GM23338 (cell line): ENCODE measurements at regions not wholly inside any gene's neighbourhood (a gene's known extent, or its start where the extent isn't known, plus 50 kb on each side); places are given as distances from the start of the nearest gene placed in this dataset.

Source experiments
- CREB1 ChIP-seq: fragments of 250-450 bp; sonication (Bioruptor Pico); IDR thresholded peaks from 2 replicates; pipeline ENCODE4 v1.5.0; 2020; ENCODE audit warnings: low read depth, mild to moderate bottlenecking, moderate library complexity
- EZH2 ChIP-seq: fragments of 200-600 bp; sonication (generic); IDR thresholded peaks from one replicate; pipeline ENCODE4 v1.8.0; 2017; ENCODE audit warnings: antibody characterized with exemption, mild to moderate bottlenecking, low read depth; ENCODE audit not compliant: unreplicated experiment
- EZH2phosphoT487 ChIP-seq: fragments of 200-600 bp; sonication (generic); IDR thresholded peaks from one replicate; pipeline ENCODE4 v1.8.1; 2018; ENCODE audit warnings: antibody characterized with exemption; ENCODE audit not compliant: unreplicated experiment
- JUNB ChIP-seq: IDR thresholded peaks from one replicate; pipeline ENCODE4 v1.6.1; 2016; ENCODE audit warnings: antibody characterized with exemption; ENCODE audit not compliant: unreplicated experiment
- POLR2AphosphoS5 ChIP-seq: IDR thresholded peaks from 2 replicates; pipeline ENCODE4 v1.6.1; 2016; ENCODE audit warnings: antibody characterized with exemption, low read depth
- STAT1 ChIP-seq: IDR thresholded peaks from one replicate; pipeline ENCODE4 v1.6.1; 2016; ENCODE audit warnings: antibody characterized with exemption; ENCODE audit not compliant: unreplicated experiment
- ZNF331 ChIP-seq: fragments of 250-450 bp; sonication (Bioruptor Pico); IDR thresholded peaks from 2 replicates; pipeline ENCODE4 v1.5.0; 2020; ENCODE audit warnings: low read depth, mild to moderate bottlenecking, moderate library complexity
- TF ChIP-seq, protein P1 (sequence below): IDR thresholded peaks from 2 replicates; pipeline ENCODE4 v1.6.1; 2016; ENCODE audit warnings: antibody characterized with exemption
- TF ChIP-seq, protein P2 (sequence below), 2 experiments: fragments of 200-600 bp in 1 of 2; sonication (generic) in 1 of 2; conservative IDR thresholded peaks; 2 replicates each; pipeline versions ENCODE4 v1.5.1 to v1.6.1; 2016 to 2017; ENCODE audit warnings: antibody characterized with exemption in 2 of 2, low read depth in 2 of 2, mild to moderate bottlenecking in 2 of 2, moderate library complexity in 1 of 2
- TF ChIP-seq, protein P3 (sequence below): IDR thresholded peaks from one replicate; pipeline ENCODE4 v1.6.1; 2018; ENCODE audit warnings: antibody characterized with exemption; ENCODE audit not compliant: unreplicated experiment

DNA sequence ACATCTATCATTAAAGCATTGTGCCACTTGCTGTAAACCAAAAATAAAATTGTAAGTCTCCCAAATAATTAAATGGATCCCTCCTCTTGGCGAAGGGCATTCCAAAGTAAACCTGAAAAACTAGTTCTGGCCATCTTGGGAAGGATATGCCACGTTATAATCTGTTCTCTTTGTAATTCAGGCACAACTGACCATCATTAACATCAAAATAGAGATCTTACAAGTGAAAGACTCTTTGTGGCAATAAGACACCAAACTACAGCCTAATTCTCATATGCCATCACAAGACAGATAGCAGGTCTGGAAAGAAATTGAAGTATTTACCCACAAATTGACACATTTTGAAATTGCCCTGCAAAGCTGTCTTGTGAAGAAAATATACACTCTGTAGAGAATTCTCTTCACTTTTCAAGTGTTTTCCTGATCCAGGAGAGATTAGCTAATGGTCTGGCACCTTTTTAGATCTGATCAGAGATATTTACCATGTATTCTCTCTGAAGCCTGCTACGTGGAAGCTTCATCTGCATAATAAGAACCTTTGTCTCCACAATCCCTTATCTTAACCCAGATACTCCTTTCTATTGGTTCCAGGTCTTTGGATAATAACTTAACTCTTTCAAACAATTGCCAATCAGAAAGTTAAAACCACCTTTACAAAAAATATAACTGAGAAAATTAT, 630.4 kb upstream of the CCDC179 start:
- TF ChIP-seq, protein P1, sequence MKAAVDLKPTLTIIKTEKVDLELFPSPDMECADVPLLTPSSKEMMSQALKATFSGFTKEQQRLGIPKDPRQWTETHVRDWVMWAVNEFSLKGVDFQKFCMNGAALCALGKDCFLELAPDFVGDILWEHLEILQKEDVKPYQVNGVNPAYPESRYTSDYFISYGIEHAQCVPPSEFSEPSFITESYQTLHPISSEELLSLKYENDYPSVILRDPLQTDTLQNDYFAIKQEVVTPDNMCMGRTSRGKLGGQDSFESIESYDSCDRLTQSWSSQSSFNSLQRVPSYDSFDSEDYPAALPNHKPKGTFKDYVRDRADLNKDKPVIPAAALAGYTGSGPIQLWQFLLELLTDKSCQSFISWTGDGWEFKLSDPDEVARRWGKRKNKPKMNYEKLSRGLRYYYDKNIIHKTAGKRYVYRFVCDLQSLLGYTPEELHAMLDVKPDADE: no peak
- TF ChIP-seq, protein P2, sequence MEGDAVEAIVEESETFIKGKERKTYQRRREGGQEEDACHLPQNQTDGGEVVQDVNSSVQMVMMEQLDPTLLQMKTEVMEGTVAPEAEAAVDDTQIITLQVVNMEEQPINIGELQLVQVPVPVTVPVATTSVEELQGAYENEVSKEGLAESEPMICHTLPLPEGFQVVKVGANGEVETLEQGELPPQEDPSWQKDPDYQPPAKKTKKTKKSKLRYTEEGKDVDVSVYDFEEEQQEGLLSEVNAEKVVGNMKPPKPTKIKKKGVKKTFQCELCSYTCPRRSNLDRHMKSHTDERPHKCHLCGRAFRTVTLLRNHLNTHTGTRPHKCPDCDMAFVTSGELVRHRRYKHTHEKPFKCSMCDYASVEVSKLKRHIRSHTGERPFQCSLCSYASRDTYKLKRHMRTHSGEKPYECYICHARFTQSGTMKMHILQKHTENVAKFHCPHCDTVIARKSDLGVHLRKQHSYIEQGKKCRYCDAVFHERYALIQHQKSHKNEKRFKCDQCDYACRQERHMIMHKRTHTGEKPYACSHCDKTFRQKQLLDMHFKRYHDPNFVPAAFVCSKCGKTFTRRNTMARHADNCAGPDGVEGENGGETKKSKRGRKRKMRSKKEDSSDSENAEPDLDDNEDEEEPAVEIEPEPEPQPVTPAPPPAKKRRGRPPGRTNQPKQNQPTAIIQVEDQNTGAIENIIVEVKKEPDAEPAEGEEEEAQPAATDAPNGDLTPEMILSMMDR (conservative IDR thresholded peaks at IDR 0.05; ENCODE audit: low read depth in 2 of 2): no peak
- no peak for TF ChIP-seq POLR2AphosphoS5
- no peak for TF ChIP-seq EZH2
- no peak for TF ChIP-seq JUNB
- TF ChIP-seq, protein P3, sequence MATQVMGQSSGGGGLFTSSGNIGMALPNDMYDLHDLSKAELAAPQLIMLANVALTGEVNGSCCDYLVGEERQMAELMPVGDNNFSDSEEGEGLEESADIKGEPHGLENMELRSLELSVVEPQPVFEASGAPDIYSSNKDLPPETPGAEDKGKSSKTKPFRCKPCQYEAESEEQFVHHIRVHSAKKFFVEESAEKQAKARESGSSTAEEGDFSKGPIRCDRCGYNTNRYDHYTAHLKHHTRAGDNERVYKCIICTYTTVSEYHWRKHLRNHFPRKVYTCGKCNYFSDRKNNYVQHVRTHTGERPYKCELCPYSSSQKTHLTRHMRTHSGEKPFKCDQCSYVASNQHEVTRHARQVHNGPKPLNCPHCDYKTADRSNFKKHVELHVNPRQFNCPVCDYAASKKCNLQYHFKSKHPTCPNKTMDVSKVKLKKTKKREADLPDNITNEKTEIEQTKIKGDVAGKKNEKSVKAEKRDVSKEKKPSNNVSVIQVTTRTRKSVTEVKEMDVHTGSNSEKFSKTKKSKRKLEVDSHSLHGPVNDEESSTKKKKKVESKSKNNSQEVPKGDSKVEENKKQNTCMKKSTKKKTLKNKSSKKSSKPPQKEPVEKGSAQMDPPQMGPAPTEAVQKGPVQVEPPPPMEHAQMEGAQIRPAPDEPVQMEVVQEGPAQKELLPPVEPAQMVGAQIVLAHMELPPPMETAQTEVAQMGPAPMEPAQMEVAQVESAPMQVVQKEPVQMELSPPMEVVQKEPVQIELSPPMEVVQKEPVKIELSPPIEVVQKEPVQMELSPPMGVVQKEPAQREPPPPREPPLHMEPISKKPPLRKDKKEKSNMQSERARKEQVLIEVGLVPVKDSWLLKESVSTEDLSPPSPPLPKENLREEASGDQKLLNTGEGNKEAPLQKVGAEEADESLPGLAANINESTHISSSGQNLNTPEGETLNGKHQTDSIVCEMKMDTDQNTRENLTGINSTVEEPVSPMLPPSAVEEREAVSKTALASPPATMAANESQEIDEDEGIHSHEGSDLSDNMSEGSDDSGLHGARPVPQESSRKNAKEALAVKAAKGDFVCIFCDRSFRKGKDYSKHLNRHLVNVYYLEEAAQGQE: no peak
- no peak for TF ChIP-seq EZH2phosphoT487
- TF ChIP-seq ZNF331 (CRISPR knock-in tag): no peak
- no peak for TF ChIP-seq CREB1 (CRISPR knock-in tag)
- TF ChIP-seq STAT1: no peak
